ENCODE measurements at regions not wholly inside any gene's neighbourhood (a gene's known extent, or its start where the extent isn't known, plus 50 kb on each side); places are given as distances from the start of the nearest gene placed in this dataset.

DNA sequence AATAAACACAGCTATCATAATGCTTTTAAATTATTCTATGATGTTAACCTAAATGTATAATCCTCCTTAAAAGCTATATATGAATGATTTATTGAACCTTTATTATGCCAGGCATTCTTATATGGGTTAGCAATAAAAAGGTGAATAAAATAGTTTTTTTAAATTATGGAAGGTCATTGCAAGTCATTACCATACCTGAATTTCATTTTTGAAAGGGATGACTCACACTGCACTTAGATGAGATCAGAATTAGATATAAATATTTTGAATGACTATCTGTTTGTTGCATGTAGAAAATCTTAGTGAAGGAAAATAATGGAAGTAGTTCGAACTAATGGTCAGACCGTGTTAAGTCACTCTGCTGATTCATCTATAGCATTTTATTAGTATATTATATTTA lies 822.3 kb downstream of the LUZP2 start:
- no peak for DNase-seq (ENCODE audit: low read depth)
- no peaks in the 10 kb centered on the region for H3K27me3 ChIP-seq (replicated peaks; ENCODE audit: control insufficient read depth, insufficient read depth, low read length)
- no peaks in the 10 kb centered on the region for H3K9me3 ChIP-seq (ENCODE audit: control insufficient read depth, low read length)
- no peak overlapping the region for H3K4me3 ChIP-seq (ENCODE audit: low read length)
- no peak overlapping the region for H3K9ac ChIP-seq (ENCODE audit: low read length)
- no peaks in the 10 kb centered on the region for H3K4me1 ChIP-seq (ENCODE audit: control insufficient read depth, insufficient read depth, low read length)
- H3K36me3 ChIP-seq (ENCODE audit: control insufficient read depth, insufficient read depth, low read length, severe bottlenecking) = no peaks in the 10 kb centered on the region

DNA sequence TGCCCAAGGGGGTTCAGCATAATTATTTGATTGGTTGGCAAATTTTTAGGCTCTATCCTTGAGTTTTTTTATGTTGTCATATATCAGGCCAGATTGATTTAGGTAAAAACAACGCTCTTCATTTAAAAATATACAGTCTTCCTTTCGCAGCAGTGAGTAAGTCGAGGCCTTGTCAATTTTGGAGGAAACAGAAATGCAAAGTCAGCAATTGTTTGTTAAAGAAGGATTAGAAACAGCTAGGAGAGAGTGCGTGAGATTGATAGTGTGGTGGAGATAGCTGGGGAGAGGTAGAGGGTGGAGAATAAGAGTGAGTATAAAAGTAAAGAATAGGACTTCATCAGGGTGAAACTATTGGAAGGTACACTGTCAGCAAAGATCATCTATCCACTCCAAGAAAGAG lies 830.8 kb downstream of the LUZP2 start:
- H3K36me3 ChIP-seq (ENCODE audit: control insufficient read depth, insufficient read depth, low read length, severe bottlenecking) = no peaks in the 10 kb centered on the region
- H3K4me3 ChIP-seq (ENCODE audit: low read length) = no peak overlapping the region
- no peaks in the 10 kb centered on the region for H3K9me3 ChIP-seq (ENCODE audit: control insufficient read depth, low read length)
- no peak overlapping the region for H3K9ac ChIP-seq (ENCODE audit: low read length)
- no peaks in the 10 kb centered on the region for H3K4me1 ChIP-seq (ENCODE audit: control insufficient read depth, insufficient read depth, low read length)
- no peaks in the 10 kb centered on the region for H3K27me3 ChIP-seq (replicated peaks; ENCODE audit: control insufficient read depth, insufficient read depth, low read length)
- DNase-seq (ENCODE audit: low read depth) = no peak

DNA sequence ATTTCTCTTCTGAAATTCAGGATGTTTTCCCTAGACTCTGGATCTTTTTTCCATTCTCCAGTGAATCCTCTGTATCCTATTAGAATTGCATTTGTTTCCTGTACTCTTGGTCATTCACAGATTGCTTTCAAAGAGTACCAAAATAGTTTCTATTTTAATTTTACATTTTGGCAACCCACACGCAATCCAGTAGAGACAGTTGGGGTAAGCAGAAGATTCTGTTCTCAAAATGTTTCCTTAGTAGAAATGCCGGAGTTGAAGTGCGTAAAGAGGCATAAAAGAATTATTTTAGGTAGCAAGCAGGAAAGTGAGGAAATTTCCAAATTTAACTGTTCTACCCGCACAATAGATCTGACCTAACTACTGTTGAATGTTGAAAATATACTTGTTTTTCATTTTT lies 842.4 kb downstream of the LUZP2 start:
- Histone ChIP-seq H3K9ac (ENCODE audit: low read length) (no peak overlapping the region), H3K27me3 (replicated peaks; ENCODE audit: control insufficient read depth, insufficient read depth, low read length) (no peaks in the 10 kb centered on the region), H3K36me3 (ENCODE audit: control insufficient read depth, insufficient read depth, low read length, severe bottlenecking) (no peaks in the 10 kb centered on the region), H3K4me1 (ENCODE audit: control insufficient read depth, insufficient read depth, low read length) (no peaks in the 10 kb centered on the region), H3K4me3 (ENCODE audit: low read length) (no peak overlapping the region), H3K9me3 (ENCODE audit: control insufficient read depth, low read length) (no peaks in the 10 kb centered on the region)
- no peak for DNase-seq (ENCODE audit: low read depth)

DNA sequence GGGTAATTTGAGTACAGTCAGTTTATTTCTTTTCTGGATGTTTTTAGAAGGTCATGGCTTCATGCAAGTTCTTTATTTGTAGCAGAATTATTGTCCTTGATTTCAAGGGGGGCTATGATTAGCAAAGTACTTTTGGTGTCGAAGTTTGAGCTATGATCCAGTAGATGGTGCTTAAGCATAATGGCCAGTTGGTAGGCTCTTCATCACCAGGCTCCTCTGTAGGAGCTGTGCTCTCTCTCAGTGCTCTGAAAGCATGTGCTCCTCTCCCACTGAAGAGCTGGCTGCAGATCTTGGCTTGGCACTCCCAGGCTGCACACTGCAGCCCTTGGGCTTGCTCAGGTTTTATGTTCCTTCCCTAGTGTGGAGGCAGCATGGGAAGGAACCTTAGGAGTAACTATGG lies 852.7 kb downstream of the LUZP2 start:
- Histone ChIP-seq H3K9ac (ENCODE audit: low read length) (no peak overlapping the region), H3K4me3 (ENCODE audit: low read length) (no peak overlapping the region), H3K27me3 (replicated peaks; ENCODE audit: control insufficient read depth, insufficient read depth, low read length) (no peaks in the 10 kb centered on the region), H3K36me3 (ENCODE audit: control insufficient read depth, insufficient read depth, low read length, severe bottlenecking) (no peaks in the 10 kb centered on the region), H3K4me1 (ENCODE audit: control insufficient read depth, insufficient read depth, low read length) (no peaks in the 10 kb centered on the region), H3K9me3 (ENCODE audit: control insufficient read depth, low read length) (no peaks in the 10 kb centered on the region)
- DNase-seq (ENCODE audit: low read depth) = no peak

DNA sequence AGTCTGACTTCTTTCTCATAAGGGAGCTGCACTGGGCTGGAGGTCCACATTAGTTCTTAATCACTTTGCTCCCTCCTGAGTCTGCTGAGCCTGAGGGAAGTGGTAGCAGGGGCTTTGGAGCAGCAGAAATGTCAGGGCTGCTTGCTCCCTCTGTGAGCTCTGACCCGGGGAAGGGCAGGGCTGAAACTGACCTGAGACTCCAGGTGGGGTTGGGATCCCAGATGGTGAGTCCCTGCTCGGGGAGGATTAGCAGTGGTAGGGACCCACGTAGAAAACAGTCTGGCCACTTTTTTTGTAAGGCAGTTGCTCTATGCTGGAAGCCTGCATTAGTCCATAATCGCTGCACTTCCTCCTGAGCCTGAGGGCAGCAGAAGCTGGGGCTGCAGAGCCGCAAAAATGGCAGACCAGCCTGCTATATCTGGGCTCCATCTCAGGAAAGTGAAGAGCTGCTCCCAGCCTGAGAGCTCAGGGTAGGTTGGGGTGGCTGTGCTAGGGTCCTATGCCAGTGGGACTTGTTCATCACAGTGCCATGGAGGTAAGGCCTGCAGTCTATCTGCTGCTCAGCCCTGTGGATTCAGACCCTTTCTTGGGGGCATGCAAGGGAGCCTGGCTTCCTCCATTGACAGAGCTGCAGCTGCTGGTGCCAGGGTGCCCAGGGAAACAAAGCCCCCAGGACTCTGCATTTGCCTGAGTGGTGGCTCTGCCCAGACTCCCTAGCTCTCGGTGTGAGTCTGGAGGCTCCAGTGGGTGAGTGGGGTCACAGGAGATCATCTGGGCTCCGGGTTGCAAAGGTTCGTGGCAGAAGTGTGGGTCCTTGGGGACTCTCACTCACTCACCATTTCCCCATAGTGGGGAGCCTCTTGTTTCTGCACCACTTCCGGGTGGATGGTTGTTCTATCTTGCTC lies 854.3 kb downstream of the LUZP2 start:
- Histone ChIP-seq H3K4me3 (ENCODE audit: low read length) (no peak overlapping the region), H3K36me3 (ENCODE audit: control insufficient read depth, insufficient read depth, low read length, severe bottlenecking) (no peaks in the 10 kb centered on the region), H3K9me3 (ENCODE audit: control insufficient read depth, low read length) (no peaks in the 10 kb centered on the region), H3K27me3 (replicated peaks; ENCODE audit: control insufficient read depth, insufficient read depth, low read length) (no peaks in the 10 kb centered on the region), H3K4me1 (ENCODE audit: control insufficient read depth, insufficient read depth, low read length) (no peaks in the 10 kb centered on the region), H3K9ac (ENCODE audit: low read length) (no peak overlapping the region)
- no peak for DNase-seq (ENCODE audit: low read depth)

DNA sequence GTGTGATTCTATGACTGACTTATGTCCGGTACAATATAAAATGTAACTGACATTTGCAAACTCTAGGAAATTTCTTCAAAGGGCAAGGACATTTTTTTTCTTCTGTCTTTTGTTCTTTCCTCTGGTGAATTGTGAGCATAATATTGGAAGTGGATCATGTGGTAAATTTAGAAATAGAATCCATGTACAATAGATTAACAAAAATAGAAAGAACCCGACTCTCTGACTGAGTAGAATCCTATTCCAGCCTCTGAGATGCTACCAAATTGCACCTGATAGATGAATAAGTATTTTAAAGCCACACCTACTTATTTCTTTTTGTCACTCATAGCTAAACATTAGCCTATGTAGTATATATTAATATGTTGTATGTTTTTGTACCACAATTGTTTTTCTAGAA lies 860.3 kb downstream of the LUZP2 start:
- H3K9ac ChIP-seq (ENCODE audit: low read length) = no peak overlapping the region
- no peaks in the 10 kb centered on the region for H3K4me1 ChIP-seq (ENCODE audit: control insufficient read depth, insufficient read depth, low read length)
- H3K9me3 ChIP-seq (ENCODE audit: control insufficient read depth, low read length) = no peaks in the 10 kb centered on the region
- no peaks in the 10 kb centered on the region for H3K27me3 ChIP-seq (replicated peaks; ENCODE audit: control insufficient read depth, insufficient read depth, low read length)
- DNase-seq (ENCODE audit: low read depth) = no peak
- H3K4me3 ChIP-seq (ENCODE audit: low read length) = no peak overlapping the region
- no peaks in the 10 kb centered on the region for H3K36me3 ChIP-seq (ENCODE audit: control insufficient read depth, insufficient read depth, low read length, severe bottlenecking)

DNA sequence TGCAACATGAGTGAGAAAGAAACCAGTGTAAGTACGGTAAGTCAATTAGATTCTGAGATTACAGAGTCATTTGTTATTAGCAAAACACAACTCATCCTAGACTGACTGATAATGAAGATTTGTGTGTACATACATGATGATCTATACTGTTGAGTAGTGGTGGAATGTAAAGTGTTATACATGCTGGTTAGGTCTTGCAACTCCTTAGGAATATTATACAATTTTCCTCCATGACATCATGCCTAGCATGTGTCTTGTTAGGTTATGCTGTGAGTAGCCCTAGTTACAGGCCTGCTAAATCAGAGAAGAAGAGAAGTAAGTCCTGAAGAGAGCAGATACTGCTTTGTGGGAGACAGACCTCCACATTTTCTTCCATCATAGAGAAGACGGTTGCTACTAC lies 880.6 kb downstream of the LUZP2 start:
- Histone ChIP-seq H3K36me3 (ENCODE audit: control insufficient read depth, insufficient read depth, low read length, severe bottlenecking) (no peaks in the 10 kb centered on the region), H3K4me1 (ENCODE audit: control insufficient read depth, insufficient read depth, low read length) (no peaks in the 10 kb centered on the region), H3K27me3 (replicated peaks; ENCODE audit: control insufficient read depth, insufficient read depth, low read length) (no peaks in the 10 kb centered on the region), H3K4me3 (ENCODE audit: low read length) (no peak overlapping the region), H3K9me3 (ENCODE audit: control insufficient read depth, low read length) (peaks cover 6% of the 10 kb centered on the region), H3K9ac (ENCODE audit: low read length) (no peak overlapping the region)
- peak; percentile 1 for DNase-seq (ENCODE audit: low read depth)

DNA sequence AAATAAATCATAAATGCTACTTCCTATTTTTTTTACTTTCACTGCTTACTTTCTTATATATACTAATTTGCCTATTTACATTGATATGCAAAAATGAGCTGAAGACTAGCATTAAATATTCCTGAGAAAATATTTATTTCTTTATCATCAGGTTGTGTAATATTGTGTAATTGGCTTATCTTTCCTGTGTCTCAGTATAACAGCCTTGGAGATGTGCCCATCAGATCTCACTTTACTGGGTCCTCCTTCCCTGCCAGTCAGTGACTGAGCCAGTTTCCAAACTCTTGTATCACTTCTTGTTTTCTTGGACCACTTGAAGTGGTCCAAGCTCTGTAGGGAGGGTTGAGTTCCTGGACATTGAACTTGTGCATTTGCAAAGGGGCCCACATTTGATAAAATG lies 900.0 kb downstream of the LUZP2 start:
- Histone ChIP-seq H3K27me3 (replicated peaks; ENCODE audit: control insufficient read depth, insufficient read depth, low read length) (no peaks in the 10 kb centered on the region), H3K4me3 (ENCODE audit: low read length) (no peak overlapping the region), H3K9me3 (ENCODE audit: control insufficient read depth, low read length) (no peaks in the 10 kb centered on the region), H3K36me3 (ENCODE audit: control insufficient read depth, insufficient read depth, low read length, severe bottlenecking) (no peaks in the 10 kb centered on the region), H3K4me1 (ENCODE audit: control insufficient read depth, insufficient read depth, low read length) (no peaks in the 10 kb centered on the region), H3K9ac (ENCODE audit: low read length) (no peak overlapping the region)
- no peak for DNase-seq (ENCODE audit: low read depth)

DNA sequence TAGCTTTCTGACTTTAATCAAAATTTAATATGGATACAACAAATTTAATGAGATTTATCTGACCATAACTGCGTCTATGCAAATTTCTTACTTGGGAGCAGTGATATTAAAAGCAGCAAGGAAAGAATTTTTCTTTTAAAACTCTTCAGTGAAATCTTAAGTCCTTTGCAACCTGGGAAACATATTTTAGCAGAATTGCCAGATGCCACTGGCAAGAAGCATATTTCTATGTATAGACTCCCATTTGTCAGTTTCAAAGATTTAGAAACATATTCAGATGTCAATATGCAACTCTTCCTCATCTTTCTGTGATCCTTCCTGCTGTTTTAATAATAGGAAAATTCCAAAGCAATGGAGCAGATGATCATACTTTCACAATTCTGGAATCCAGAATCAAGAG lies 911.3 kb downstream of the LUZP2 start:
- Histone ChIP-seq H3K27me3 (replicated peaks; ENCODE audit: control insufficient read depth, insufficient read depth, low read length) (no peaks in the 10 kb centered on the region), H3K9me3 (ENCODE audit: control insufficient read depth, low read length) (no peaks in the 10 kb centered on the region), H3K4me3 (ENCODE audit: low read length) (no peak overlapping the region), H3K36me3 (ENCODE audit: control insufficient read depth, insufficient read depth, low read length, severe bottlenecking) (no peaks in the 10 kb centered on the region), H3K4me1 (ENCODE audit: control insufficient read depth, insufficient read depth, low read length) (no peaks in the 10 kb centered on the region), H3K9ac (ENCODE audit: low read length) (no peak overlapping the region)
- no peak for DNase-seq (ENCODE audit: low read depth)

DNA sequence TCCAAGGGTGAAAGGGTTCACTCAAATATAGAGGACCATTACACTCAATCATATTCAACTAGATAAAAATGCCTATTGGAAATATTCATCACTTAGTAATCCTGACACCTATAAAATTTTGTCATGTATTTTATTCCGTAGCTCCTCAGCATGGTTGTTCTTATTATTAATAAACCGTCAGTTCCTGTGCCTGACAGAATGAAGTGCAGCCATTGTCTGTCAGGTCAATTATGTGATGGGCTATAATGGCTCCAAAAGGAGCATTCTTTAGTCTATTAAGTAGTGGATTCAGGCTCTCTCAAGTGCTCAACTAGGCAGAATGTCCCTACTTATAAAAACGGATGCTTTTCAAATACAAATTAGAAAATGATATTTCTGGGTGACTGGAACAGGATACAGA lies 916.1 kb upstream of the ANO3 start:
- no peaks in the 10 kb centered on the region for H3K4me1 ChIP-seq (ENCODE audit: control insufficient read depth, insufficient read depth, low read length)
- DNase-seq (ENCODE audit: low read depth) = no peak
- no peak overlapping the region for H3K4me3 ChIP-seq (ENCODE audit: low read length)
- no peaks in the 10 kb centered on the region for H3K36me3 ChIP-seq (ENCODE audit: control insufficient read depth, insufficient read depth, low read length, severe bottlenecking)
- H3K9me3 ChIP-seq (ENCODE audit: control insufficient read depth, low read length) = no peaks in the 10 kb centered on the region
- H3K9ac ChIP-seq (ENCODE audit: low read length) = no peak overlapping the region
- H3K27me3 ChIP-seq (replicated peaks; ENCODE audit: control insufficient read depth, insufficient read depth, low read length) = no peaks in the 10 kb centered on the region

DNA sequence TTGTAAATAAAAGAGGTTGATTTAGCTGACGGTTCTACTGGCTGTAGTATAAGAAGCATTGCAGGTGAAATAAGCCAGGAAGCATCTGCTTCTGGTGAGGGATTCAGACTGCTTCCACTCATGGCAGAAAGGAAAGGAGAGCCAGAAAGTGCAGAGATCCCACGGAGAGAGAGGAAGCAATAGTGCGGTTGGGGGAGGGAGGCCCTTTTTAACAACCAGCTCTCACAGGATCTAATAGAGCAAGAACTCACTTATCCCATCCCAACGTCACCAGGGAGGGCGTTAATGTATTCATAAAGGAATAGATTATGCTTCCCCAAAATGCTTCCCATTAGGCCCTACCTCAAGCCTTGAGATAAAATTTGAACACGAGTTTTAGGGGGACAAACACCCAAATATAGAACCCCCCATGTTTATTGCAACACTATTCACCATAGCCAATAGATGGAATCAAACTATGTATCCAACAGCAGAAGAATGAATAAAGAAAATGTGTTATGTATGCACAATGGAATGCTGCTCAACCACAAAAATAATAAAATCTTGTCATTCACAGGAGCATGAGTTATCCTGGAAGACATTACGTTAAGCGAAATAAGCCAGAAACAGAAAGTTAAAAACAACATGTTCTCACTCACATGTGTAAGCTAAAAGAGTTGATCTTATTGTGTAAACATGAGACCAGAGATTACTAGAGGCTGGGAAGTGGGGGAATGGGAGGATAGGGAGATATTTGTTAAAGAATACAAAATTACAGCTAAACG lies 908.3 kb upstream of the ANO3 start:
- peak; percentile 72 for DNase-seq (ENCODE audit: low read depth)
- Histone ChIP-seq H3K36me3 (ENCODE audit: control insufficient read depth, insufficient read depth, low read length, severe bottlenecking) (no peaks in the 10 kb centered on the region), H3K9ac (ENCODE audit: low read length) (no peak overlapping the region), H3K4me1 (ENCODE audit: control insufficient read depth, insufficient read depth, low read length) (peaks cover 2% of the 10 kb centered on the region), H3K27me3 (replicated peaks; ENCODE audit: control insufficient read depth, insufficient read depth, low read length) (no peaks in the 10 kb centered on the region), H3K9me3 (ENCODE audit: control insufficient read depth, low read length) (no peaks in the 10 kb centered on the region), H3K4me3 (ENCODE audit: low read length) (no peak overlapping the region)

Measured in adipocyte (in vitro differentiated cells).